BJ (cell line): ENCODE measurements at regions not wholly inside any gene's neighbourhood (a gene's known extent, or its start where the extent isn't known, plus 50 kb on each side); places are given as distances from the start of the nearest gene placed in this dataset.

ENCODE experiments used
- CTCF ChIA-PET: fragments of 350-600 bp; formaldehyde crosslinking; extraction: SDS; loops from one replicate; lab custom pipeline; 2021; ENCODE audit warnings: antibody characterized with exemption, inconsistent platforms; lab: Yijun Ruan, JAX
- POLR2A ChIA-PET: fragments of 300-600 bp; sonication (Branson Sonifier 250); formaldehyde crosslinking; extraction: SDS; loops from one replicate; lab custom pipeline; 2021; ENCODE audit warnings: antibody characterized with exemption; lab: Charles Lee
- DNase-seq: peaks from one replicate; pipeline ENCODE4 v3.0.0-alpha.2; 2011; ENCODE audit warnings: low read depth
- H3K27me3 ChIP-seq: 2 replicates; pipeline ENCODE4 v1.6.0; 2011; ENCODE audit warnings: low read length; ENCODE audit not compliant: control insufficient read depth, insufficient read depth
- H3K36me3 ChIP-seq: 2 replicates; pipeline ENCODE4 v1.5.1; 2011; ENCODE audit warnings: low read length; ENCODE audit not compliant: control insufficient read depth, insufficient read depth
- H3K4me3 ChIP-seq: 2 replicates; pipeline ENCODE4 v1.5.1; 2011; ENCODE audit warnings: low read depth, mild to moderate bottlenecking, control low read depth, low read length
- TF ChIP-seq, protein P1 (sequence below): IDR thresholded peaks from 2 replicates; pipeline ENCODE4 v1.5.1; 2011; ENCODE audit warnings: low read depth, mild to moderate bottlenecking, control low read depth, inconsistent platforms, low read length, moderate library complexity; ENCODE audit not compliant: insufficient read depth

DNA sequence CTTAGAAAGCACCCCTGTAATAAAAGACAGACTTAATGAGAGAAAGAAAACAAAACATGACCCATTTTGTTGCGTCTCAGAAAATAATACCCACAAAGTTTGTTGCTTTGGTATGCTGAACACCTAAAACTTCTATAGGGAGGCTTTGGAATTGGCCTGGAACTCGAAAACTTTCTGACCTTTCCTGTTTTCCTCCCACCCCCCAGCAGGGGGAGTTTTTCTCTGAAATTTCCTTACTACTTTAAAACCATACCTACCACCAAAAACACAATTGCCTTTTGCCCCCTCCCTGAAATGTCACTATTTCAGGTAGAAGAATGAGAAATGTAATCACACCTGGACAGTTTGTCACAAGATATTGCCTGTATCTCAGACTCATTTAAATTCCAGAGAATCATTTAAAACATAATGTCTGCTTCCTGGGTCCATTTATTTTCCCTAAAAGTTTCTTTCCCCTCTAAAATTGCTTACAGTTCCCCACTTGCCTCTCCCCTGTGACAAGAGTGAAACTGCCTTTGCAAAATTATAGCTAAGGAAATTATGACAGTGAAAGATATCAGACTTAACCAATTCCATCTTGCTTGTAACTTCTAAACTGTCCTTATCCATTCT lies 2700.2 kb downstream of the PCDH9 start:
- Histone ChIP-seq H3K27me3 (no peaks in the 10 kb centered on the region), H3K36me3 (no peaks in the 10 kb centered on the region), H3K4me3 (no peak overlapping the region)
- TF ChIP-seq, protein P1, sequence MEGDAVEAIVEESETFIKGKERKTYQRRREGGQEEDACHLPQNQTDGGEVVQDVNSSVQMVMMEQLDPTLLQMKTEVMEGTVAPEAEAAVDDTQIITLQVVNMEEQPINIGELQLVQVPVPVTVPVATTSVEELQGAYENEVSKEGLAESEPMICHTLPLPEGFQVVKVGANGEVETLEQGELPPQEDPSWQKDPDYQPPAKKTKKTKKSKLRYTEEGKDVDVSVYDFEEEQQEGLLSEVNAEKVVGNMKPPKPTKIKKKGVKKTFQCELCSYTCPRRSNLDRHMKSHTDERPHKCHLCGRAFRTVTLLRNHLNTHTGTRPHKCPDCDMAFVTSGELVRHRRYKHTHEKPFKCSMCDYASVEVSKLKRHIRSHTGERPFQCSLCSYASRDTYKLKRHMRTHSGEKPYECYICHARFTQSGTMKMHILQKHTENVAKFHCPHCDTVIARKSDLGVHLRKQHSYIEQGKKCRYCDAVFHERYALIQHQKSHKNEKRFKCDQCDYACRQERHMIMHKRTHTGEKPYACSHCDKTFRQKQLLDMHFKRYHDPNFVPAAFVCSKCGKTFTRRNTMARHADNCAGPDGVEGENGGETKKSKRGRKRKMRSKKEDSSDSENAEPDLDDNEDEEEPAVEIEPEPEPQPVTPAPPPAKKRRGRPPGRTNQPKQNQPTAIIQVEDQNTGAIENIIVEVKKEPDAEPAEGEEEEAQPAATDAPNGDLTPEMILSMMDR: peak; percentile 65
- no peak for DNase-seq
- ChIA-PET CTCF (interaction anchor here (0.6 to 1.1 kb wide), 2 partner anchors 19 to 20 kb away, joined by 3 read pairs; no protein-coding TSS in a partner anchor), POLR2A (no interaction called here)

DNA sequence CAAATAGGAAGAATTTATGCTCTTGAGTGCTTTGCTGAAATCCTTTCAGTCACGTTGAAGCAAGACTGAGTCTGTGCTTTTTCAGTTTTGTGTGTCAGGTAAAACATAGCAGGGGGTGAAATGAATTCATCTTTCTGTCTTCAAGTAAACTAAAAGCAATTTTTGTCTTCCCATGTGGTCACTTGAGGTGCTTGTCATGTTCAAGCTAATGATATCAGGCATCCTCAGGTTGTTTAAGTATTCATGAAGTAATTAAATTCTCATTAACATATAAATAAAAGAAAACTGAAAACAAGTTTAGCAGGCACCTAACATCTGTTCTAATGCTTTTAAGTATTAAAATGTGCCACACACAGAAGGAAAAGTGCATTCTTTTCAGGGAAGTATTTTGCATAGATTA lies 2701.3 kb downstream of the PCDH9 start:
- TF ChIP-seq, protein P1: no peak
- ChIA-PET CTCF (no interaction called here), POLR2A (no interaction called here)
- no peak overlapping the region for H3K4me3 ChIP-seq
- no peaks in the 10 kb centered on the region for H3K27me3 ChIP-seq
- no peak for DNase-seq
- H3K36me3 ChIP-seq: no peaks in the 10 kb centered on the region

DNA sequence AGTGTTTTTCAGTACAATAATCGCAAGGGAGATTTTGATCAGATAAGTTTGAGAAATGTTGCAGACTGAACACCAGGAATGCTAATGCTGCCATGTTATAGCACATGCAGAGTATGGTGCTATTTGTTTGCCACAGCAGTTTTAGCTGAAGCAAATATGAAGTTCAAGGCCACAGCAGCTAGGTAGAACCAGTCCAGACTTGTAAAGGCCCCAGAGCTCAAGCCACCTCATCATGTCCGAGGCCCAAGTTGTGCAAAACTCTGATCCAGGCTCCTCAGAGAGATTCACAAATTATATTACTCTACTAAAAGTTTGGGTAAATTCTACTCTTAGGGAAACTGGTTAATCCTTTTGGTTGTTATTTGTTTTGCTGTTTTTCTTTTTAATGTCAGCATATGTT lies 2702.6 kb downstream of the PCDH9 start:
- Histone ChIP-seq H3K4me3 (no peak overlapping the region), H3K36me3 (no peaks in the 10 kb centered on the region), H3K27me3 (no peaks in the 10 kb centered on the region)
- TF ChIP-seq, protein P1: no peak
- POLR2A ChIA-PET: no interaction called here
- CTCF ChIA-PET: no interaction called here
- DNase-seq: no peak

DNA sequence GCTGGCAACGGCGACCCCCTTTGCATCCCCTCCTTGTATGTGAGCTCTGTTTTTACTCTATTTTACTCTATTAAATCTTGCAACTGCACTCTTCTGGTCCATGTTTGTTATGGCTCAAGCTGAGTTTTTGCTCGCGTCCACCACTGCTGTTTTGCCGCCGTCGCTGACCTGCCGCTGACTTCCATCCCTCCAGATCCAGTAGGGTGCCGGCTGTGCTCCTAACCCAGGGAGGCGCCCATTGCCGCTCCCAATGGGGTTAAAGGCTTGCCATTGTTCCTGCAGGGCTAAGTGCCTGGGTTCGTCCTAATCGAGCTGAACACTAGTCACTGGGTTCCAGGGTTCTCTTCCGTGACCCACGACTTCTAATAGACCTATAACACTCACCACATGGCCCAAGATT lies 2704.4 kb downstream of the PCDH9 start:
- TF ChIP-seq, protein P1: no peak
- DNase-seq: no peak
- ChIA-PET CTCF (interaction anchor here (0.6 kb wide), 1 partner anchor 17 kb away, joined by 3 read pairs; no protein-coding TSS in a partner anchor), POLR2A (no interaction called here)
- Histone ChIP-seq H3K27me3 (no peaks in the 10 kb centered on the region), H3K4me3 (no peak overlapping the region), H3K36me3 (no peaks in the 10 kb centered on the region)

DNA sequence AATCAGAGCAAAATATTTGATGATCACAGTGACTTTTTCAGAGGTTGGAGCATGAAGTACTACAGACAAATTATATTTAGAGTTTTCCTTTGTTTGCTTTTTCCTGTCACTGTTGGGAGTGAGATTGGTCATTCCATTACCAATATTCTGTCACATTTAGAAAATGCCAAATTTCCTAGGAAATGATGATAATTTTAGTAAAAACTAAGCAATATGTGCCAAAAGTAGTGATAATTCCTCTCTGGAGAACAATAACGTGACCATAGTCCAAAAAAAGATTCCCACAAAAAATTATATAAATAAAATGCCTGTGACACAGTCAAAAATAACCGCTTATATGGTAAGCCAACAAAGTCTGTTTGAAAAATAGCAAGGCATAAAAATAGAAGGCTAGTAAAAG lies 2719.4 kb downstream of the PCDH9 start:
- H3K36me3 ChIP-seq: no peaks in the 10 kb centered on the region
- ChIA-PET POLR2A (no interaction called here), CTCF (no interaction called here)
- TF ChIP-seq, protein P1: no peak
- DNase-seq: no peak
- H3K4me3 ChIP-seq: no peak overlapping the region
- no peaks in the 10 kb centered on the region for H3K27me3 ChIP-seq
